ENCODE measurements at regions not wholly inside any gene's neighbourhood (a gene's known extent, or its start where the extent isn't known, plus 50 kb on each side); places are given as distances from the start of the nearest gene placed in this dataset.
"Not testable (repeated sequence)": the region's sequence is repeated elsewhere in the genome, so short reads cannot be mapped to it uniquely, and the experiment has no call there.

- no peak for DNase-seq (ENCODE audit: insufficient read length, low spot score)
- no peak for FAIRE-seq
- no peak for TF ChIP-seq POLR2A (IDR thresholded peaks at IDR 0.05; ENCODE audit: low read depth, low read length)
Observed at GRCh38 chr9:105993921-105994715, 299.8 kb downstream of the TMEM38B start.

- FAIRE-seq (no peak), DNase-seq (ENCODE audit: insufficient read length, low spot score) (peak; percentile 36)
- no peak for TF ChIP-seq POLR2A (IDR thresholded peaks at IDR 0.05; ENCODE audit: low read depth, low read length)
Observed at GRCh38 chr9:105994970-105995369, 300.6 kb downstream of the TMEM38B start.

GRCh38 chr9:106017198-106017740, 322.9 kb downstream of the TMEM38B start:
- no peak for TF ChIP-seq POLR2A (IDR thresholded peaks at IDR 0.05; ENCODE audit: low read depth, low read length)
- FAIRE-seq (no peak), DNase-seq (ENCODE audit: insufficient read length, low spot score) (no peak)

- FAIRE-seq (no peak), DNase-seq (ENCODE audit: insufficient read length, low spot score) (no peak)
- TF ChIP-seq POLR2A (IDR thresholded peaks at IDR 0.05; ENCODE audit: low read depth, low read length) = no peak
Observed at GRCh38 chr9:106019039-106019680, 324.8 kb downstream of the TMEM38B start.

GRCh38 chr9:106019702-106020101, 325.4 kb downstream of the TMEM38B start:
- DNase-seq (ENCODE audit: insufficient read length, low spot score) (no peak), FAIRE-seq (no peak)
- no peak for TF ChIP-seq POLR2A (IDR thresholded peaks at IDR 0.05; ENCODE audit: low read depth, low read length)

- no peak for DNase-seq (ENCODE audit: insufficient read length, low spot score)
- no peak for FAIRE-seq
- TF ChIP-seq POLR2A (IDR thresholded peaks at IDR 0.05; ENCODE audit: low read depth, low read length) = no peak
Observed at GRCh38 chr9:106020186-106020585, 325.8 kb downstream of the TMEM38B start.

GRCh38 chr9:106023455-106023854, 329.1 kb downstream of the TMEM38B start:
- no peak for TF ChIP-seq POLR2A (IDR thresholded peaks at IDR 0.05; ENCODE audit: low read depth, low read length)
- FAIRE-seq = no peak
- DNase-seq (ENCODE audit: insufficient read length, low spot score) = no peak

GRCh38 chr9:106025453-106025852, 331.1 kb downstream of the TMEM38B start:
- TF ChIP-seq POLR2A (IDR thresholded peaks at IDR 0.05; ENCODE audit: low read depth, low read length) = no peak
- no peak for DNase-seq (ENCODE audit: insufficient read length, low spot score)
- FAIRE-seq = no peak

- not testable (repeated sequence) for DNase-seq (ENCODE audit: insufficient read length, low spot score); FAIRE-seq
Observed at GRCh38 chr9:106030146-106030545, 335.8 kb downstream of the TMEM38B start.

- TF ChIP-seq POLR2A (IDR thresholded peaks at IDR 0.05; ENCODE audit: low read depth, low read length) = no peak
- DNase-seq (ENCODE audit: insufficient read length, low spot score) (no peak), FAIRE-seq (no peak)
Observed at GRCh38 chr9:106032978-106033377, 338.6 kb downstream of the TMEM38B start.

GRCh38 chr9:106035806-106036205, 341.5 kb downstream of the TMEM38B start:
- FAIRE-seq = no peak
- no peak for TF ChIP-seq POLR2A (IDR thresholded peaks at IDR 0.05; ENCODE audit: low read depth, low read length)
- no peak for DNase-seq (ENCODE audit: insufficient read length, low spot score)

GRCh38 chr9:106038266-106039001, 344.1 kb downstream of the TMEM38B start:
- DNase-seq (ENCODE audit: insufficient read length, low spot score) (no peak), FAIRE-seq (no peak)
- no peak for TF ChIP-seq POLR2A (IDR thresholded peaks at IDR 0.05; ENCODE audit: low read depth, low read length)

GRCh38 chr9:106039151-106039935, 345.0 kb downstream of the TMEM38B start:
- no peak for TF ChIP-seq POLR2A (IDR thresholded peaks at IDR 0.05; ENCODE audit: low read depth, low read length)
- no peak for FAIRE-seq

GRCh38 chr9:106041920-106042319, 347.6 kb downstream of the TMEM38B start:
- FAIRE-seq = not testable (repeated sequence)

More at GRCh38 chr9:106039151-106039935, 345.0 kb downstream of the TMEM38B start:
- DNase-seq (ENCODE audit: insufficient read length, low spot score) = no peak

More at GRCh38 chr9:106041920-106042319, 347.6 kb downstream of the TMEM38B start:
- not testable (repeated sequence) for DNase-seq (ENCODE audit: insufficient read length, low spot score)

Data from H54 (cell line).